Urinary bladder (tissue), 4 donors: ENCODE measurements at regions not wholly inside any gene's neighbourhood (a gene's known extent, or its start where the extent isn't known, plus 50 kb on each side); places are given as distances from the start of the nearest gene placed in this dataset. TPM values are rescaled to one million over a fixed set of nuclear protein-coding genes. Genes with fewer than 3 reads are reported as not detected.

Source experiments
- DNase-seq: peaks from one replicate; pipeline ENCODE4 v3.0.0-alpha.2; 2015; ENCODE audit errors: extremely low spot score
- H3K27ac ChIP-seq: one replicate; pipeline ENCODE4 v1.5.1; 2013; ENCODE audit warnings: low read depth, mild to moderate bottlenecking, moderate library complexity
- H3K36me3 ChIP-seq: one replicate; pipeline ENCODE4 v1.6.1; 2013; ENCODE audit warnings: mild to moderate bottlenecking, moderate library complexity; ENCODE audit not compliant: insufficient read depth
- H3K4me1 ChIP-seq: one replicate; pipeline ENCODE4 v1.6.1; 2013; ENCODE audit warnings: mild to moderate bottlenecking, moderate library complexity; ENCODE audit not compliant: insufficient read depth
- H3K4me3 ChIP-seq: one replicate; pipeline ENCODE4 v1.5.1; 2013; ENCODE audit warnings: low read depth, low read length
- WGBS: extraction: QIAGEN DNeasy Blood & Tissue Kit; methylation state at CpG from one replicate; pipeline ENCODE4 v1.1.7; 2013; 5-methylcytosine and 5-hydroxymethylcytosine counted together
- small RNA-seq: library from RNA; depleted of rRNA; stranded (forward); fragments of <200 nt; gene quantifications from one replicate; pipeline ENCODE3, GENCODE V24; 2014
- donor health status: healthy with polysubstance abuse.
- donor health status: healthy.

- Histone ChIP-seq H3K27ac (no peak overlapping the region), H3K4me1 (no peaks in the 10 kb centered on the region), H3K4me3 (no peak overlapping the region), H3K36me3 (no peaks in the 10 kb centered on the region)
- DNase-seq: no peak
- 77% methylated on average over 3 of the region's 3 CpGs for WGBS
Observed at GRCh38 chr4:57168982-57169381, 58.8 kb upstream of the IGFBP7 start.

GRCh38 chr4:57163530-57164459 lies 53.6 kb upstream of the IGFBP7 start:
- Histone ChIP-seq H3K36me3 (no peaks in the 10 kb centered on the region), H3K27ac (no peak overlapping the region), H3K4me3 (peak overlapping the region; percentile 45), H3K4me1 (no peaks in the 10 kb centered on the region)
- DNase-seq: peak; percentile 62
- WGBS: 2% methylated on average over 61 of the region's 61 CpGs

- H3K36me3 ChIP-seq: no peaks in the 10 kb centered on the region
- H3K4me3 ChIP-seq: no peak overlapping the region
- H3K4me1 ChIP-seq: no peaks in the 10 kb centered on the region
- no peak overlapping the region for H3K27ac ChIP-seq
- DNase-seq: no peak
Observed at GRCh38 chr4:57162499-57163019, 52.4 kb upstream of the IGFBP7 start.

Small RNA genes in the stretch of these regions (small RNA-seq; reads per million reads assigned to genes)
- gene SRIP1: not detected
